ENCODE measurements at regions not wholly inside any gene's neighbourhood (a gene's known extent, or its start where the extent isn't known, plus 50 kb on each side); places are given as distances from the start of the nearest gene placed in this dataset.
"Not testable (repeated sequence)": the region's sequence is repeated elsewhere in the genome, so short reads cannot be mapped to it uniquely, and the experiment has no call there.

GRCh38 chr16:29294400-29294933 lies 112.0 kb downstream of the NPIPB11 start:
- H3K27ac ChIP-seq; DNase-seq; H3K4me3 ChIP-seq; H3K36me3 ChIP-seq; in situ Hi-C loops (cut with MboI; ENCODE audit: low pct_ligation_motif_present in 1 of 4, low pct_unique_long_range_greater_than_20kb in 1 of 4, low sequenced_read_pairs in 3 of 4); intact Hi-C loops (cut with DNase I; ENCODE audit: low total_unique reads); H3K27me3 ChIP-seq; H3K9me3 ChIP-seq: not testable (repeated sequence)
- 89% methylated on average over 12 of the region's 12 CpGs; no CpG with 5 or more reads in 1 of the 2 donors for WGBS, 2 donors (ENCODE audit: low coverage in 1 of 2)
- peaks cover 9 to 26% (median 21%) of the 10 kb centered on the region in 4 donors for H3K4me1 ChIP-seq

- H3K36me3 ChIP-seq; intact Hi-C loops (cut with DNase I; ENCODE audit: low total_unique reads); H3K27ac ChIP-seq; H3K27me3 ChIP-seq; DNase-seq; H3K4me3 ChIP-seq; in situ Hi-C loops (cut with MboI; ENCODE audit: low pct_ligation_motif_present in 1 of 4, low pct_unique_long_range_greater_than_20kb in 1 of 4, low sequenced_read_pairs in 3 of 4); H3K9me3 ChIP-seq: not testable (repeated sequence)
- peaks cover 17 to 36% (median 31%) of the 10 kb centered on the region in 4 donors for H3K4me1 ChIP-seq
- WGBS, 2 donors (ENCODE audit: low coverage in 1 of 2) = 84% methylated on average over 6 of the region's 9 CpGs; no CpG with 5 or more reads in 1 of the 2 donors
These were observed 113.0 kb downstream of the NPIPB11 start for GRCh38 chr16:29293545-29293944.

- intact Hi-C loops (cut with DNase I; ENCODE audit: low total_unique reads); DNase-seq; H3K9me3 ChIP-seq; H3K4me3 ChIP-seq; H3K27ac ChIP-seq; H3K27me3 ChIP-seq; H3K36me3 ChIP-seq; in situ Hi-C loops (cut with MboI; ENCODE audit: low pct_ligation_motif_present in 1 of 4, low pct_unique_long_range_greater_than_20kb in 1 of 4, low sequenced_read_pairs in 3 of 4): not testable (repeated sequence)
- WGBS, 2 donors (ENCODE audit: low coverage in 1 of 2) = 85% methylated on average over 18 of the region's 24 CpGs; no CpG with 5 or more reads in 1 of the 2 donors
- H3K4me1 ChIP-seq = peaks cover 22 to 41% (median 36%) of the 10 kb centered on the region in 4 donors
These were observed 113.5 kb downstream of the NPIPB11 start for GRCh38 chr16:29292952-29293471.

- Histone ChIP-seq H3K4me1 (peaks cover 22 to 45% (median 40%) of the 10 kb centered on the region in 4 donors), H3K27ac (peak overlapping the region in 3 of 4 donors; percentile 78 to 81 (median 81))
- DNase-seq; H3K36me3 ChIP-seq; H3K9me3 ChIP-seq; intact Hi-C loops (cut with DNase I; ENCODE audit: low total_unique reads); in situ Hi-C loops (cut with MboI; ENCODE audit: low pct_ligation_motif_present in 1 of 4, low pct_unique_long_range_greater_than_20kb in 1 of 4, low sequenced_read_pairs in 3 of 4); H3K4me3 ChIP-seq; H3K27me3 ChIP-seq: not testable (repeated sequence)
- 84% methylated on average over 21 of the region's 30 CpGs; no CpG with 5 or more reads in 1 of the 2 donors for WGBS, 2 donors (ENCODE audit: low coverage in 1 of 2)
These were observed 114.9 kb downstream of the NPIPB11 start for GRCh38 chr16:29291329-29292271.

GRCh38 chr16:29290631-29291247 lies 115.8 kb downstream of the NPIPB11 start:
- no peaks in the 10 kb centered on the region for H3K36me3 ChIP-seq
- in situ Hi-C loops (cut with MboI; ENCODE audit: low pct_ligation_motif_present in 1 of 4, low pct_unique_long_range_greater_than_20kb in 1 of 4, low sequenced_read_pairs in 3 of 4) (no loop called here), intact Hi-C loops (cut with DNase I; ENCODE audit: low total_unique reads) (no loop called here)
- WGBS, 2 donors (ENCODE audit: low coverage in 1 of 2) = 12% methylated on average over 17 of the region's 24 CpGs; no CpG with 5 or more reads in 1 of the 2 donors
- DNase-seq = peak; percentile 96
- H3K4me1 ChIP-seq = peaks cover 22 to 45% (median 40%) of the 10 kb centered on the region in 4 donors
- H3K27me3 ChIP-seq = no peaks in the 10 kb centered on the region
- peak overlapping the region; percentile 74 to 81 (median 80) for H3K27ac ChIP-seq
- peak overlapping the region in 2 of 4 donors; percentile 1 to 35 for H3K4me3 ChIP-seq
- TF ChIP-seq CTCF (IDR thresholded peaks at IDR 0.05) (no peak), EP300 (IDR thresholded peaks at IDR 0.05; ENCODE audit: low read depth) (peak; percentile 60), POLR2AphosphoS5 (IDR thresholded peaks at IDR 0.05) (peak; percentile 66 to 77 (median 70)), POLR2A (IDR thresholded peaks at IDR 0.05) (peak; percentile 73)
- H3K9me3 ChIP-seq = no peaks in the 10 kb centered on the region

- Histone ChIP-seq H3K27ac (peak overlapping the region; percentile 69 to 81 (median 80)), H3K4me1 (peaks cover 22 to 51% (median 42%) of the 10 kb centered on the region in 4 donors), H3K4me3 (peak overlapping the region in 1 of 4 donors; percentile 35)
- H3K36me3 ChIP-seq; DNase-seq; H3K27me3 ChIP-seq; H3K9me3 ChIP-seq; in situ Hi-C loops (cut with MboI; ENCODE audit: low pct_ligation_motif_present in 1 of 4, low pct_unique_long_range_greater_than_20kb in 1 of 4, low sequenced_read_pairs in 3 of 4); intact Hi-C loops (cut with DNase I; ENCODE audit: low total_unique reads): not testable (repeated sequence)
- WGBS, 2 donors (ENCODE audit: low coverage in 1 of 2) = 90% methylated on average over 8 of the region's 13 CpGs; no CpG with 5 or more reads in 1 of the 2 donors
These were observed 116.8 kb downstream of the NPIPB11 start for GRCh38 chr16:29289516-29290239.

All from transverse colon (tissue), 4 donors.